Immature natural killer cell (primary cell): ENCODE measurements at regions not wholly inside any gene's neighbourhood (a gene's known extent, or its start where the extent isn't known, plus 50 kb on each side); places are given as distances from the start of the nearest gene placed in this dataset.
"Not testable (repeated sequence)": the region's sequence is repeated elsewhere in the genome, so short reads cannot be mapped to it uniquely, and the experiment has no call there.

Source experiments
- DNase-seq, 3 donors: peaks; one replicate each; pipeline ENCODE4 v3.0.0; 2022; ENCODE audit warnings: mixed read lengths in 1 of 3
- H3K27ac Mint-ChIP-seq, 6 donors: one replicate each; pipeline ENCODE4 v1.8.0; 2020; ENCODE audit warnings: mixed read lengths in 6 of 6, mild to moderate bottlenecking in 5 of 6, inconsistent platforms in 4 of 6, moderate library complexity in 3 of 6
- H3K27me3 Mint-ChIP-seq, 3 donors: one replicate each; pipeline ENCODE4 v1.8.0; 2020 to 2021; ENCODE audit warnings: low read depth in 3 of 3, mild to moderate bottlenecking in 3 of 3, mixed read lengths in 3 of 3, moderate library complexity in 3 of 3, inconsistent platforms in 1 of 3
- H3K36me3 Mint-ChIP-seq, 3 donors: one replicate each; pipeline ENCODE4 v1.8.0; 2020; ENCODE audit warnings: mixed read lengths in 3 of 3, inconsistent platforms in 2 of 3, mild to moderate bottlenecking in 2 of 3
- H3K4me1 Mint-ChIP-seq, 2 donors: one replicate each; pipeline ENCODE4 v1.8.0; 2020; ENCODE audit warnings: inconsistent platforms in 2 of 2, mild to moderate bottlenecking in 2 of 2, mixed read lengths in 2 of 2, moderate library complexity in 1 of 2
- H3K4me3 Mint-ChIP-seq, 5 donors: one replicate each; pipeline ENCODE4 v1.8.0; 2020; ENCODE audit warnings: mild to moderate bottlenecking in 5 of 5, mixed read lengths in 5 of 5, inconsistent platforms in 3 of 5, moderate library complexity in 3 of 5
- H3K9me3 Mint-ChIP-seq, 6 donors: one replicate each; pipeline ENCODE4 v1.8.0; 2020; ENCODE audit warnings: mild to moderate bottlenecking in 6 of 6, mixed read lengths in 6 of 6, inconsistent platforms in 4 of 6, moderate library complexity in 3 of 6

- Mint-ChIP-seq H3K4me1 (no peaks in the 10 kb centered on the region), H3K27ac (no peak overlapping the region), H3K9me3 (peaks cover 6 to 21% (median 15%) of the 10 kb centered on the region in 6 donors)
Measured at GRCh38 chr5:163089230-163089629, 348.2 kb upstream of the CCNG1 start.

GRCh38 chr5:163089926-163090325, 347.5 kb upstream of the CCNG1 start:
- DNase-seq, result no peak
- H3K36me3 Mint-ChIP-seq, result no peaks in the 10 kb centered on the region
- H3K27me3 Mint-ChIP-seq, result peaks cover 0 to 2% (median 0%) of the 10 kb centered on the region in 3 donors
- no peak overlapping the region for H3K4me3 Mint-ChIP-seq
- peaks cover 0 to 17% (median 14%) of the 10 kb centered on the region in 6 donors for H3K9me3 Mint-ChIP-seq
- H3K27ac Mint-ChIP-seq, result no peak overlapping the region
- no peaks in the 10 kb centered on the region for H3K4me1 Mint-ChIP-seq

More at GRCh38 chr5:163089230-163089629, 348.2 kb upstream of the CCNG1 start:
- Mint-ChIP-seq H3K36me3 (no peaks in the 10 kb centered on the region), H3K27me3 (peaks cover 0 to 2% (median 0%) of the 10 kb centered on the region in 3 donors), H3K4me3 (no peak overlapping the region)
- DNase-seq, result no peak

DNA sequence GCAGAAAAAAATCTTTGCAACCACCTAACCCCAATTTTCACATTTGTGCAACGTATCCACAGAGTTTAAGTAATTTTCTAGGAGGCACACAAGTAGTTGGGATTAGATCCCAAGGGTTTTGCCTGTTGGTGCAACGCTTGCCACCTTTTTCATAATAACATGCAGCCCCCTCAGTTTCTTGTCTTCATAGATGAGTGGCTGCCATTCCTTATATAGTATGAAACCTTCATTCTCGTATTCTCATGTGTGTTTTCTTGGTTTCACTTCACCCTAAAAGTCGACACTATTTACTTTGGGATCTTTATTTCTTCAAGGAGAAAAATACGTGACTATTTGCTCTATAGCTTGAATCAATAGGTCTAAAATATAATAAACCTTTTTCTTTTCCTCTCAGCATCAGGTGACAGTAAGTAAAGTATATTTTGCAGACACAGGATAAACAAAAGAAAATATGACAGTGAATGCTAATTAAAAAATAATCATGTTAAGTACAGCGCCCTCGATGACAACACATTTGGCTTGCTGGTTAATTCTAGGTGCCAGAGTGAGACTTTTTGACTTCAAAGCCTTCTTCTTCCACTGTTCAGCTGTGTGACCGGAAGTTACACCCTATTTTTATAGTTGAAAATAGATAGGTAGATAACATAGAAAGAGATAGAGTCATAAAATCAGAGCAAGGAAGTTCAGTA, 342.8 kb upstream of the CCNG1 start:
- Mint-ChIP-seq H3K27ac (no peak overlapping the region), H3K4me1 (no peaks in the 10 kb centered on the region), H3K27me3 (no peaks in the 10 kb centered on the region), H3K36me3 (no peaks in the 10 kb centered on the region), H3K4me3 (no peak overlapping the region), H3K9me3 (peaks cover 0 to 10% (median 3%) of the 10 kb centered on the region in 6 donors)
- no peak for DNase-seq

- DNase-seq, result no peak
- Mint-ChIP-seq H3K9me3 (peaks cover 0 to 19% (median 7%) of the 10 kb centered on the region in 6 donors), H3K36me3 (no peaks in the 10 kb centered on the region), H3K4me1 (no peaks in the 10 kb centered on the region), H3K27ac (no peak overlapping the region), H3K4me3 (no peak overlapping the region), H3K27me3 (peaks cover 0 to 2% (median 1%) of the 10 kb centered on the region in 3 donors)
Measured at GRCh38 chr5:163104464-163104863, 332.9 kb upstream of the CCNG1 start.

GRCh38 chr5:163105456-163105855, 331.9 kb upstream of the CCNG1 start:
- Mint-ChIP-seq H3K27me3 (peaks cover 0 to 2% (median 1%) of the 10 kb centered on the region in 3 donors), H3K4me1 (no peaks in the 10 kb centered on the region), H3K4me3 (no peak overlapping the region), H3K27ac (no peak overlapping the region), H3K36me3 (no peaks in the 10 kb centered on the region), H3K9me3 (peaks cover 0 to 18% (median 7%) of the 10 kb centered on the region in 6 donors)
- DNase-seq, result no peak

DNA sequence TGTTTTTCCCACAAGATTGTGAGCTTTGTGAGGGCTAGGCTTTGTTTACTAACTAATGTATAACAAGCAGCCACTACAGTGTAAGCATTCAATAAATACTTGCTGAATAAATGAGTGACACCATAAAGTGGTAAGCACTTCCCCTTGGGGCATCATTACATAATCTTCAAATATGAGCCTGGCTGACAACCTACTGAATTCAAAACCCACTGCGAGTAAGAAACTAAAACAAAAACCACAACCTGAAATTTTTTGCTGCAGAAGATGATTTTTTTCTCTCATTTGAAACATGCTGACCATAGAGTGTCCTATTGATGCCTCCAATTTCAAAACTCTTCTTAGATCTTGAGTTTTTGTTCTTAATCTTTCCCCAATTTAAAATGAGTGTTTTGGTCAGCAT, 331.3 kb upstream of the CCNG1 start:
- Mint-ChIP-seq H3K27ac (no peak overlapping the region), H3K9me3 (peaks cover 0 to 17% (median 4%) of the 10 kb centered on the region in 6 donors), H3K4me3 (no peak overlapping the region), H3K27me3 (peaks cover 0 to 2% (median 1%) of the 10 kb centered on the region in 3 donors), H3K36me3 (no peaks in the 10 kb centered on the region), H3K4me1 (no peaks in the 10 kb centered on the region)
- no peak for DNase-seq

DNA sequence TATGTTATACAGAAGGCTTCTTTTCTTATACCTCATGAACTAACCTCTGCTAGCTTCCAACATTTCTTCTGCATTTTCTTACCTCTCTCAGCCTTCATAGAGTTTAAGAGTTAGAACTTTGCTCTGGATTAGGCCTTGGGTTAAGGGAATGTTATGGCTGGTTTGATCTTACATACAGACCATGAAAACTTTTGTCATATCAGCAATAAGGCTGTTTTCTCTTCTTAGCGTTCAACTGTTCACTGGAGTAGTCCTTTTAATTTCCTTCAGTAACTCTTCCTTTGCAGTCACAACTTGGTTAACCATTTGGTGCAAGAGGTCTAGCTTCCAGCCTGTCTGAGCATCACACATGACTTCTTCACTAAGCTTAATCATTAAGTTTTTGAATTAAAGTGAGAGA, 329.0 kb upstream of the CCNG1 start:
- H3K27ac Mint-ChIP-seq, result no peak overlapping the region
- H3K4me1 Mint-ChIP-seq, result no peaks in the 10 kb centered on the region
- peaks cover 0 to 24% (median 4%) of the 10 kb centered on the region in 6 donors for H3K9me3 Mint-ChIP-seq
- H3K27me3 Mint-ChIP-seq, result peaks cover 0 to 1% (median 0%) of the 10 kb centered on the region in 3 donors
- DNase-seq, result no peak
- H3K4me3 Mint-ChIP-seq, result no peak overlapping the region
- no peaks in the 10 kb centered on the region for H3K36me3 Mint-ChIP-seq

DNA sequence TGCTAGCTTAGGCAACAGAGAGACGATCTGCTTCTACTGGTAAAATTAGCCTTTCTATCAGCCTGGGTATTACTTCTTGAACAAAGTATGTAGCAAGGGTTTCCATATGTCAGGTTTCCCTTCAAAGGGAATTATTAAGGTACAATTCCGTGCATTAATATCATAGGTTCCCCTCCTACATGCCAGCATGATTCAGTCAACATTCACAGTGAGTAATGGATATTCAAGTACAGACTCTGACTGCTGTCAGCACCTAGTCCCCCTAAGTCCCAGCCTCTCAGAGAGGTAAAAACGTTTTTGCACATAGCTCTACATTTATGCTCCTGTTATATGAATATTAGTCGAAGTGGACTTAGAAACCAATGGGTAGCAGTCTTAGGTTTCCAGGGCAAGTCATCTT, 322.4 kb upstream of the CCNG1 start:
- DNase-seq, result no peak
- H3K4me3 Mint-ChIP-seq, result no peak overlapping the region
- H3K9me3 Mint-ChIP-seq, result peaks cover 5 to 42% (median 12%) of the 10 kb centered on the region in 6 donors
- no peaks in the 10 kb centered on the region for H3K4me1 Mint-ChIP-seq
- H3K27ac Mint-ChIP-seq, result no peak overlapping the region
- no peaks in the 10 kb centered on the region for H3K27me3 Mint-ChIP-seq
- no peaks in the 10 kb centered on the region for H3K36me3 Mint-ChIP-seq

DNA sequence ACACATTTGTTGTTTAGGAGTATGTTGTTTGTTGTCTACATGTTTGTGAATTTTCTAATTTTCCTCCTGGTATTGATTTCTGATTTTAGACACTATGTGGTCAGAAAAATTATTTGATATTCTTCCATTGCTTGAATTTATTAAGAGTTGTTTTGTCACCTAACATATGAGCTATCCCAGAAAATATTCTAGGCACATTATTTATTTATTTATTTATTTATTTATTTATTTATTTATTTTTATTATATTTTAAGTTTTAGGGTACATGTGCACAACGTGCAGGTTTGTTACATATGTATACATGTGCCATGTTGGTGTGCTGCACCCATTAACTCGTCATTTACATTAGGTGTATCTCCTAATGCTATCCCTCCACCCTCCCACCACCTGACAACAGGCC, 320.8 kb upstream of the CCNG1 start:
- DNase-seq, H3K4me3 Mint-ChIP-seq, H3K4me1 Mint-ChIP-seq, H3K36me3 Mint-ChIP-seq, H3K27ac Mint-ChIP-seq, H3K27me3 Mint-ChIP-seq: not testable (repeated sequence)
- peaks cover 9 to 40% (median 19%) of the 10 kb centered on the region in 6 donors for H3K9me3 Mint-ChIP-seq

DNA sequence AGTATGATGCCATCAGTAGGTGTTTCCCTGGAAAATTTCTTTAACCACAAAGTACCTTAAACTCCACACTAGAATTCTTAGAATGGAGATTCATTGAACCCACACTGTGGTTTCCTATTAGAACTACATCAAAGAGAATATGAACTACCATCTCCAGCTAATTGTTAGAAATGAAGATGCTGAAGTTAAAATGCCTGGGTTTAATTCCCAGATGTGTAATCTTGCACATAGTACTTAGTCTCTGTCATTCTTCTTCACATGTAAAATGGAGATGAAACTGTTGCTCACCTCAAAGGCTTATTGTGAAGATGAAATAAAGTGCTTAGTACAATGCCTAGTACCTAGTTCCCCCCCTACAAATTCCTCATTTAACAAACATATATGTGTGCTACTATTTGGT, 303.3 kb upstream of the CCNG1 start:
- H3K27ac Mint-ChIP-seq, result no peak overlapping the region
- peaks cover 0 to 8% (median 2%) of the 10 kb centered on the region in 6 donors for H3K9me3 Mint-ChIP-seq
- H3K27me3 Mint-ChIP-seq, result no peaks in the 10 kb centered on the region
- no peaks in the 10 kb centered on the region for H3K4me1 Mint-ChIP-seq
- DNase-seq, result no peak
- H3K4me3 Mint-ChIP-seq, result no peak overlapping the region
- H3K36me3 Mint-ChIP-seq, result no peaks in the 10 kb centered on the region

DNA sequence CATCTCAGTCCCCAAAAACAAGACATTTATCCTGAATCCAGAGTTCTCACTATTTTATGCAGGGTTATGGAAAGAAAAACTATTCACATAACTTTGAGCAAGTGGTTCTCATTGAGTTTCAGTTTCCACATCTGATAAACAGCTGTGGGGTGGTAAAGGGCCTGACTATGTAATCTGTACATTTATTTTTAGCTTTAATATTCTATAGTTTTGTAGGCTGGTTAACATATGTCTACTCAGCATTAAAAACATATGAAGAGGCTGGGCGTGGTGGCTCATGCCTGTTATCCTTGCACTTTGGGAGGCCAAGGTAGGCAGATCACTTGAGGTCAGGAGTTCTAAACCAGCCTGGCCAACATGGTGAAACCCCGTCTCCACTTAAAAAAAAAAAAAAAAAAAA, 301.5 kb upstream of the CCNG1 start:
- Mint-ChIP-seq H3K4me1 (no peaks in the 10 kb centered on the region), H3K27me3 (no peaks in the 10 kb centered on the region), H3K36me3 (no peaks in the 10 kb centered on the region), H3K9me3 (peaks cover 0 to 20% (median 3%) of the 10 kb centered on the region in 6 donors), H3K4me3 (no peak overlapping the region), H3K27ac (no peak overlapping the region)
- DNase-seq, result no peak

- no peak overlapping the region for H3K27ac Mint-ChIP-seq
- no peaks in the 10 kb centered on the region for H3K27me3 Mint-ChIP-seq
- no peak for DNase-seq
- H3K4me1 Mint-ChIP-seq, result no peaks in the 10 kb centered on the region
- no peaks in the 10 kb centered on the region for H3K36me3 Mint-ChIP-seq
- peaks cover 4 to 31% (median 5%) of the 10 kb centered on the region in 6 donors for H3K9me3 Mint-ChIP-seq
- no peak overlapping the region for H3K4me3 Mint-ChIP-seq
Measured at GRCh38 chr5:163161512-163161911, 275.9 kb upstream of the CCNG1 start.

GRCh38 chr5:163162645-163163044, 274.8 kb upstream of the CCNG1 start:
- H3K27me3 Mint-ChIP-seq, result no peaks in the 10 kb centered on the region
- no peaks in the 10 kb centered on the region for H3K4me1 Mint-ChIP-seq
- peaks cover 4 to 28% (median 10%) of the 10 kb centered on the region in 6 donors for H3K9me3 Mint-ChIP-seq

GRCh38 chr5:163163858-163164257, 273.5 kb upstream of the CCNG1 start:
- Mint-ChIP-seq H3K4me3 (no peak overlapping the region), H3K4me1 (no peaks in the 10 kb centered on the region), H3K9me3 (peaks cover 9 to 23% (median 12%) of the 10 kb centered on the region in 6 donors), H3K27ac (no peak overlapping the region), H3K36me3 (no peaks in the 10 kb centered on the region), H3K27me3 (no peaks in the 10 kb centered on the region)
- DNase-seq, result no peak

More at GRCh38 chr5:163162645-163163044, 274.8 kb upstream of the CCNG1 start:
- Mint-ChIP-seq H3K27ac (no peak overlapping the region), H3K4me3 (no peak overlapping the region), H3K36me3 (no peaks in the 10 kb centered on the region)
- no peak for DNase-seq

GRCh38 chr5:163165277-163165676, 272.1 kb upstream of the CCNG1 start:
- Mint-ChIP-seq H3K4me1 (no peaks in the 10 kb centered on the region), H3K36me3 (no peaks in the 10 kb centered on the region), H3K27me3 (no peaks in the 10 kb centered on the region), H3K9me3 (peaks cover 9 to 29% (median 13%) of the 10 kb centered on the region in 6 donors), H3K27ac (no peak overlapping the region), H3K4me3 (no peak overlapping the region)
- no peak for DNase-seq
